ENCODE measurements at regions not wholly inside any gene's neighbourhood (a gene's known extent, or its start where the extent isn't known, plus 50 kb on each side); places are given as distances from the start of the nearest gene placed in this dataset.
"Not testable (repeated sequence)": the region's sequence is repeated elsewhere in the genome, so short reads cannot be mapped to it uniquely, and the experiment has no call there.

- not testable (repeated sequence) for DNase-seq (ENCODE audit: low read depth)
Measured at GRCh38 chr10:53335803-53336422, 563.3 kb upstream of the MBL2 start.

DNA sequence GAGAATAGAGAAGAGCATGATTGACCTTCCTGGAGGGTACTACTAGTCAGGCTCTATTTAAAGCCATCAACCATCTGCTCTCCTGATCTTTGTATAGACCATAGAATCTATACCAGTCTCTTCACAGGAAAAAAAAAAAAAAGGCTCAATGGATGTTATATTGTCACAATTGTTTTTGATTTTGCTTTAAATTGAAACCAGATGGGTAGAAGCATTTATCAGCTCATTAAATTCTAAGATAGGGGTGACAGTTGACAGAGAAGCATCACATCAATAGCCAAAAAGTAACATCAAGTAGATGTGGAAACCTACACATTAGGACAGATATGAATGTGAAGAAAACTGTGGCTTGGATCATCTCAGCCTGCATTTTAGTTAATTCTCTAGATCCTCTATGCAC lies 558.9 kb upstream of the MBL2 start:
- DNase-seq (ENCODE audit: low read depth): no peak

DNA sequence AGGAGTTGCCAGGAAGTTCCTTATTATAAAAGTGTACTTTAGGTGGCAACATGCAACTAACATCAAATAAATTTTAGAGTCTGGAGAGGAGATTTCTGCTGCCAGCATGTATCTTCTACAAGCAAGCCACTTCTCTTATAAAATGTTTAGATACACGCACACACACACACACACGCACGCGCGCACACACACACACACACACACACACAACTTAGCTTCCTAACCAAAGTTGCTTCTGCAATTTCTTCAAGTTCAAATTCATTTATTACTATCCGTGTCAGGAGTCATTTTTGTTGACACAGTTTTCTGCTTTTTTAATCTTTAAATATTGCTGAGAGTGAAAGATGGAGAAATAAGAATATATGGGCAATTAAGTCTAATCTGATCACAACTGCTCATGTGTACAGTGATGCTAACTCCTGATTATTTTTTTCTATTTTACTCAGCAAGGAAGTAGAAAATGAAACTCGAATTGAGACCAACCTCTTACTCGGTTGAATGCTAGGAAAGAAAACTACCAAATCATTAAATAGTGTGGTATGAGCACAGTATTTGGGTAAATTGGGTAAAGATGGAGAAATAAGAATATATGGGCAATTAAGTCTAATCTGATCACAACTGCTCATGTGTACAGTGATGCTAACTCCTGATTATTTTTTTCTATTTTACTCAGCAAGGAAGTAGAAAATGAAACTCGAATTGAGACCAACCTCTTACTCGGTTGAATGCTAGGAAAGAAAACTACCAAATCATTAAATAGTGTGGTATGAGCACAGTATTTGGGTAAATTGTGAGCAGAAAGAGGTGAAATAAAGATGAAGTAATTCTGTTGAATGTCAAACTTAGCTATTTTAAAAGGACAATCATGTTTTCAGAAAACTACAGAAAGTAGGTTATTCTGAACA lies 554.1 kb upstream of the MBL2 start:
- DNase-seq (ENCODE audit: low read depth): not testable (repeated sequence)

DNA sequence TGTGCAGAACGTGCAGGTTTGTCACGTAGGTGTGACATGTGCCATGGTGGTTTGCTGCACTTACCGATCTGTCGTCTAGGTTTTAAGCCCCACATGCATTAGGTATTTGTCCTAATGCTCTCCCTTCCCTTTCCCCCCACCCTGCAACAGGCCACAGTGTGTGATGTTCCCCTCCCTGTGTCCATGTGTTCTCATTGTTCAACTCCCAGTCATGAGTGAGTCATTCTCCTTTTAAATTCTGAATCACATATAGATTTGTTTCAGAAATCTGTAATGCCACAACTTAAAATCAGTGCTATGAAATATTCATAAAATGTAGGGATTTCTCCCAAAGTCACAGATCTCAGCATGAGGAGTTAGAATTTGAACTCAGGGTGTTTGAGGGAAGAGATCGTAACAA lies 552.5 kb upstream of the MBL2 start:
- DNase-seq (ENCODE audit: low read depth): no peak

DNA sequence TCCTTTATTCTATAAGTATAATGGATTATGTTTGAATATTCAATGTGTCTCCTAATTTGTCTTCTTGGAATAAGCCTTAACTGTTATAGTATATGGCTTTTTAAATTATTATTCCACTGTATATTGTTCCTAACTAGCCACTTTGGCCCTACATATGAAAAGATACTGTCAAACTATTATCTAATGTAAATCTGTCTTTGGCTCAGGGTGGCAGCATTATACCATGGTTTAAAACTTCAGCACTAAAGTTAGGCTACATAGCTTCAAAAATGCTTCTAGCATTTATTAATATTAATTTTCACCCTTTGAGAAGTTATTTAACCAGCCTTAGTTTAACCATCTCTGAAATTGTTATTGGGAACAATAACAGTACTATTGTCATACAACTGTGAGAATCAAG lies 543.1 kb upstream of the MBL2 start:
- no peak for DNase-seq (ENCODE audit: low read depth)

DNA sequence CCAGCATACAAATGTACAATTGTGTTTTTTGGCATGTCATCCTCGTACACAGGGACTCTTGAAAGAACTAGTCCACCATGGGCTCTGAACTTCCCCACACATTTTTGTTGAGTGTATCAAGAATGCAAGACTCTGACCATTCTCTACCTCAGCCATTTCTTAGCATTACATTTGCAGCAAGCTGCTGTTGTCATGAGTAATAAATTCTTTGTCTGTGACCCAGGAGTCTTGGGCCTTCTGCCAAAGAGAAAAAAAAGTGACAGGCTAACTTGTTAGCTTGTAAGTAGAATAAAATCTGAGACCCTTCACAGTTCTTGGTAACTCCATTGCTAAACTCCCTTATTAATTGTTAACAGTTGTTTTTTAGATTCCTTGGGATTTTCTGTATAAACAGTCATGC lies 542.3 kb upstream of the MBL2 start:
- DNase-seq (ENCODE audit: low read depth): no peak

DNA sequence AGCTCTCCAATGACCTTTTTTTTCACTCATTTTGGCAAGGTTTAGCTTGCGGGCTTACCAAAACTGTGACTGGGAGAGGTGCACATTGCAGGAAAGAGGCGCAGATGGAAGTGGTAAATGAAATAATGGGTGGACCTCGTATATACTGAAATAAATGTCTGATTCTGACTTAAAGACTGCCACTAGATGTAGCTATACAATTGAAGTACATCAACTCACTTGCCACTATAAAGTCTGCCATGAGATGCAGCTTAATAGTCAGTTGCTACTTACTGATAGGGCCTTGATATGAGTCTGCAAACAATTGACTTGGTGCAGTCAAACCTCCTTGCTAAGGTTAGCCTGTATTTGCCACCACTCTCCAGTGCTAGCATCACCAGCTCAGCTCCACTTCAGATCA lies 525.9 kb upstream of the MBL2 start:
- DNase-seq (ENCODE audit: low read depth): no peak

- DNase-seq (ENCODE audit: low read depth): no peak
Measured at GRCh38 chr10:53284615-53285182, 512.1 kb upstream of the MBL2 start.

DNA sequence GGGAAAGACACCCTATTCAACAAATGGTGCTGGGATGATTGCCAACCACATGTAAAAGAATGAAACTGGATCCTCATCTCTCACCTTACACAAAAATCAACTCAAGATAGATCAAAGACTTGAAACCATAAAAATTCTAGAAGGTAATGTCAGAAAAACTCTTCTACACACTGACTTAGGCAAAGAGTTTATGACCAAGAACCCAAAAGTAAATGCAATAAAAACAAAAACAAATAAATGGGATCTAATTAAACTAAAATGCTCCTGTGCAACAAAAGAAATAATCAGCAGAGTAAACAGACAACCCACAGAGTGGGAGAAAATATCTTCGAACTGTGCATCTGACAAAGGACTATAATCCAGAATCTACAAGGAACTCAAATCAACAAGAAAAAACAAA lies 504.2 kb upstream of the MBL2 start:
- no peak for DNase-seq (ENCODE audit: low read depth)

DNA sequence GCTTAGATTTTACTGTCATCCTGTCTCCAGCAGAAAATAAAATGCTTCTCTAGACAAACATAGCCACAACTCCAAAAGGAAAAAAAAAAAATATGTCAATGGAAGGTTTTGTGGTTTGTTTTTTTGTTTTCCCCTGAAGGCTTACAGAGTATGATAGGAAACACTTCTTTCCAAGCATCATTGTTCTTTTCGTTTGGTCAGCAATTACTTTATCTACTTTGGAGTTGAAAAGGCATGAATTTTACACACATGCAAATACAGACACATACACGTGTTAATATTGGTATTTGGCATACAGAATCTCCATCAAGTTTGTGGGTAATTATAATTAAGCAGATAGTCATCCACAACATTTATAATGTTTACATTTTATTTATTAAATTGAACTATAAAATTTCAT lies 496.9 kb upstream of the MBL2 start:
- DNase-seq (ENCODE audit: low read depth): no peak

DNA sequence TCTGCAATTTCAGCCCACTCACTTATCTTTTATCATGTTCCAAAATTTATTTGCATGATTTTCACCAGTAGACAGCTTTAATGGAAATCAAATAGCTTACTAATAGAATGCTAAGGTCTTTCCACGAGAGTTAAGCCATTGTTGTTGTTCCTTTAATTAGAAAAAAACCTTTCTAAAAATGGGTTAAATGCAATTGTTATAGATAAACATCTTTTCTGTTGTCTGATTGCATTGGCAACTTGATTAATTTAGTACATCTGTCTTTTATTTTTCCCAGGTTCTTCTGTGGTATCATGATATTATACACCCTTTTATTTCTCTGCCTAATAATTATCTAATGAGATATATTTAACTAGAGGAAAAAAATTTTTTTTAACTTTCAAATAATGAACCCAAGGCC lies 487.6 kb upstream of the MBL2 start:
- no peak for DNase-seq (ENCODE audit: low read depth)

DNA sequence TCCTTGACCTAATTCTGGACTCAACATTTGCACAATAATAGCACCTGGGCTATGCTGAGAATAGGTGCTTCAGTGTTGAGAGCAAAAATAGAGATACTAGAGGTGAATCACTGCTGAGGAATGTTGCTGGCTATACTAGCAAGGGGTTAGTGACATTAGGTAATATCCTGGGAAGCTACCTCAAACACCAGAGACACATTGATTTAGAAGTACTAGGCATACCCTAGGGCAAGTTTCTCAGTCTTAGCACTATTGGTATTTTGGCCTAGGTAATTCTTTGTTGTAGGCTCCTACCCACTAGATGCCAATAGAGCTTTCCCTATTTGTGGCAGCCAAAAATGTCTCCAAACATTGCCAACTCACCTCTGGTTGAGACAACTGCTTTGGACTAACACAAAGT lies 484.0 kb upstream of the MBL2 start:
- no peak for DNase-seq (ENCODE audit: low read depth)

DNA sequence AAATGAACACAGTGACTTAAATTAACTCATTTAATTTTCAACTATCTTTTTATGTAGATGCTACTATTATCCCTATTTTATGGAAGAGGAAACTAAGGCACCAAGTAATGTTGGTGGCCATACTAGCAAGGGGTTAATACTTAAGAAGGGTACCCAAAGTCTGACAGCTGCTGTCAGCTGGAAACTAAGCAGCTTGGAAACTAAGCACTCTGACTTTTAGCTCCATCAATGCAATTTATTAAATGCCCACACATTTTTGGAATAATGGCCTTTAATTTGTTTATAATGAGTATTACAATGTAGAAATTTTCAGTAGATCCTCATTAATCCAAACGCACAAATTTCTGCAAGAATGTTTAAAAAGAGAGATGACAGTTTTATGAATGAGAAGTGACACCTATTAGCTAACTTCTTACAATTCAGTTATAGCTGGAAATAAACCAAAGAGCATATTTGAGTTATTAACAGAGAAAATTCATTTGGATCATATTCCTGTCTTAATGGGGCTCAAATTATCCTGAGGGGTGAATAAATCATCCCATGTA lies 483.1 kb upstream of the MBL2 start:
- DNase-seq (ENCODE audit: low read depth): no peak

DNA sequence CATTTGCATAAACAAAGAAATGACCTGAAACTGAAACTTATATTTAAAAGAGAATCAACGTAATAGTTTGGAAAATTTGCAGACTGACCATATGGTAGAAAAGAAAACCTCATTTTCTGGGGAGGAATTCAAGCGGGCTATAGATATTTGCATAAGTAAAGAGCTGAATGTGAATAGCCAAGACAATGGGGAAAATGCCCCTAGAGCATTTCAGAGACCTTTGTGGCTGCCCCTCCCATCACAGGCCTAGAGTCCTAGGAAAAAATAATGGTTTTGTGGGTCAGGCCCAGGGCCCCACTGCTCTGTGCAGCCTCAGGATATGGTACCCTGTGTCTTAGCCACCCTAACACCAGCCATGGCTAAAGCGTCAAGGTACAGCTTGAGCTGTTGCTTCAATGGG lies 480.6 kb upstream of the MBL2 start:
- DNase-seq (ENCODE audit: low read depth): no peak

- no peak for DNase-seq (ENCODE audit: low read depth)
Measured at GRCh38 chr10:53239873-53240272, 467.3 kb upstream of the MBL2 start.

DNA sequence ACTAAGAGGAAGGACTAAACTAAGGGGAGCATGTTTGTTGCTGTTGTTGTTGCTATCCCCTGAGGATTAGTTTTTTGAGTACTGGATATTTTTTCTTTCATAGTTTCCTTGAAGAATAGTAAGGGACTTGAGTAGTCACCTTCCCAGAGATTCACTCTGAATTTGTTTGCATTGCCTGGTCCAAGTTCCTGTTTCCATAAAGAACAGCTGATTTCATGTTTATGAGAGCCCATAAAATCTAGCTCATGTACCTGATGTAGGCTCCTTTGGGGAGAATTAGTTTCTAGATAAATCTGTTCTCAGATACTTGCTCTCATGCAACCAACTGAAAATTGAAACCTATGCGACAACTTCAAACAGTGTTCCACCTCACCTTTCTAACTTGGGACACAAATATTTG lies 464.4 kb upstream of the MBL2 start:
- no peak for DNase-seq (ENCODE audit: low read depth)

- DNase-seq (ENCODE audit: low read depth): no peak
Measured at GRCh38 chr10:53233749-53234148, 461.2 kb upstream of the MBL2 start.

- no peak for DNase-seq (ENCODE audit: low read depth)
Measured at GRCh38 chr10:53230651-53231050, 458.1 kb upstream of the MBL2 start.

DNA sequence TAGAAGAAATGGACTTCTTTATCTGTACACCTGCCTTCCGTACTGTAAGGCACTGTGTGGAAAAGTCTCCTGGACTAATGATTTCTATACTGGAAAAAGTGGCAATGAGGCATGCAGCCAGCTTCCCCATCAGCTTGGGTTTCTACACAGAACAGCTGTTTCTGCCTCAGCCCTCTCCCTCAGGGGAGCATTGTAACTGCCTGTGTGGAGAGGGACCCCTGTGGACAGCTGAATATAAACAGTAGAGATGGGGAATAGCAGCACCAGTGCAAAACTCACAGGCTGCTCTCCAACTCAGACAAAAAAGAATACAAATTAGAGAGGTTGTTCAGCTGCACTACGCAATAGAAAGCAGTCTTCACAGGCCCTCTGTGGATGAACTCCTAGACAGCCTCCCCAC lies 451.3 kb upstream of the MBL2 start:
- no peak for DNase-seq (ENCODE audit: low read depth)

GRCh38 chr10:53222806-53223205 lies 450.2 kb upstream of the MBL2 start:
- no peak for DNase-seq (ENCODE audit: low read depth)

DNA sequence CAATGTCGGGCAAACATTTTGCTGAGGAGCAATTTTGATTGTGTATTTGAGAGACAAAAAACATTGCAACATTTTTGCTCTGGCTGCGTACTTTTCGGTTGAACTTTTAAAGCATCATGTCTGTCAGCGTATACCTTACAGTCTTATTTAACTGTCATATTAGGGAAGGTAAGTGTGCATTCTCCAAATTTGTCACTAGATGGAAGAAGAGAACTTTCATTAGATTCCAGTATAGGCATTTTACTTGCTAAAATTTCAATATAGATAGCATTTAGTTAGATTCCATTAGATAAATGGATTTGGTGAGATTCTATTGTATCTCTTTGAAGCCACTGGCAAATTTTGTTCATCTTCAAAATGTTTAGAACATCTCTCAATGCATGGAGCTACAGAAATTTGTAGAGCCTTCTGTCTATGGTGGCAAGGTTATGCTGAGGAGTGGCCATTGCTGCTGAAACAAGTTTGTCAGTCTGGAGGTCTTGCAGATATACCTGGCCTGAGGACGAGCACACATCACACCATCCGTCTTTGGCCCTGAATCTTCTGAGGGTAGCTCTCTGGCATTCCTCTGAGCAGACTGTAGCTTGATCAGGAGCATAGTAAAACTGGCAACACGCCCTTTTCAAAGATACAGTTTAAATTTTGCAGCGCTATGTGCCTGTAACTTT lies 437.5 kb upstream of the MBL2 start:
- DNase-seq (ENCODE audit: low read depth): no peak

GRCh38 chr10:53183733-53184132 lies 411.1 kb upstream of the MBL2 start:
- no peak for DNase-seq (ENCODE audit: low read depth)

- DNase-seq (ENCODE audit: low read depth): no peak
Measured at GRCh38 chr10:53177468-53177867, 404.9 kb upstream of the MBL2 start.
